Activated T-helper 1 cell treated with anti-CD3 and anti-CD28 coated beads, Interleukin-2, amount 50 U/mL, for 16 hours (primary cell): ENCODE measurements at regions not wholly inside any gene's neighbourhood (a gene's known extent, or its start where the extent isn't known, plus 50 kb on each side); places are given as distances from the start of the nearest gene placed in this dataset.
"Not testable (repeated sequence)": the region's sequence is repeated elsewhere in the genome, so short reads cannot be mapped to it uniquely, and the experiment has no call there.

Source experiments
- DNase-seq, 2 donors: peaks; one replicate each; pipeline ENCODE4 v3.0.0-alpha.2; 2020; ENCODE audit warnings: low read depth in 1 of 2, low spot score in 1 of 2

- no peak for DNase-seq
Measured at GRCh38 chrY:26638063-26638462, 1016.1 kb downstream of the CDY1 start.

GRCh38 chrY:26645856-26646255 is 1023.9 kb downstream of the CDY1 start:
- not testable (repeated sequence) for DNase-seq

- not testable (repeated sequence) for DNase-seq
Measured at GRCh38 chrY:26648240-26648639, 1026.3 kb downstream of the CDY1 start.

GRCh38 chrY:26664245-26664644 is 1042.3 kb downstream of the CDY1 start:
- not testable (repeated sequence) for DNase-seq

GRCh38 chrY:26666691-26667090 is 1044.8 kb downstream of the CDY1 start:
- not testable (repeated sequence) for DNase-seq

- DNase-seq: not testable (repeated sequence)
Measured at GRCh38 chrY:26669243-26669642, 1047.3 kb downstream of the CDY1 start.

GRCh38 chrY:26670360-26670871 is 1048.5 kb downstream of the CDY1 start:
- peak in 1 of 2 donors; percentile 15 for DNase-seq

GRCh38 chrY:26670881-26671879 is 1049.3 kb downstream of the CDY1 start:
- peak in 1 of 2 donors; percentile 41 for DNase-seq
